ENCODE measurements at regions not wholly inside any gene's neighbourhood (a gene's known extent, or its start where the extent isn't known, plus 50 kb on each side); places are given as distances from the start of the nearest gene placed in this dataset.
"Not testable (repeated sequence)": the region's sequence is repeated elsewhere in the genome, so short reads cannot be mapped to it uniquely, and the experiment has no call there.

GRCh38 chr3:64815195-64815631, 127.4 kb upstream of the ADAMTS9 start:
- FAIRE-seq (no peak), DNase-seq (ENCODE audit: low spot score) (no peak)

- no peak for DNase-seq (ENCODE audit: low spot score)
- FAIRE-seq: no peak
These were observed 126.6 kb upstream of the ADAMTS9 start for GRCh38 chr3:64814351-64814750.

GRCh38 chr3:64813326-64813725, 125.5 kb upstream of the ADAMTS9 start:
- FAIRE-seq: no peak
- DNase-seq (ENCODE audit: low spot score): no peak

DNA sequence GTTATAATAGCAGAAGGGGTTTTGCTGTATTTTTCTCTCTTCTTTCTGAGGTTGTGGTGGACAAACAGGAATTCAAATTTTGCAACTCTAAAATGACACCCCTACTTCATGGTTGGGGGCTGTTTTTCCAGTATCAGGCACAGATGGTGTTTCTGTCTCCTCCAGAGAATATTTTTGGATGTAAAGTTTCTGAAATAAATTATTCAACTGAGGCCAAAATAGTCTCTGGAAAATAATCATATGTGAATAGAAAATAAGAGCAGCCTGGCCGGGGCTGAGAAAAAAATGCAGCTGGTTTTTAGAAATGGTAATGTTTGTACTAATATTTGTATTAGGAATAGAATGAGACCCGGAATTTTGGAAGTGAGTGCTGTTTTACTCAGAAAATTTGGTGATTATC, 121.3 kb upstream of the ADAMTS9 start:
- FAIRE-seq (no peak), DNase-seq (ENCODE audit: low spot score) (no peak)

GRCh38 chr3:64808061-64808460, 120.3 kb upstream of the ADAMTS9 start:
- DNase-seq (ENCODE audit: low spot score) (no peak), FAIRE-seq (no peak)

DNA sequence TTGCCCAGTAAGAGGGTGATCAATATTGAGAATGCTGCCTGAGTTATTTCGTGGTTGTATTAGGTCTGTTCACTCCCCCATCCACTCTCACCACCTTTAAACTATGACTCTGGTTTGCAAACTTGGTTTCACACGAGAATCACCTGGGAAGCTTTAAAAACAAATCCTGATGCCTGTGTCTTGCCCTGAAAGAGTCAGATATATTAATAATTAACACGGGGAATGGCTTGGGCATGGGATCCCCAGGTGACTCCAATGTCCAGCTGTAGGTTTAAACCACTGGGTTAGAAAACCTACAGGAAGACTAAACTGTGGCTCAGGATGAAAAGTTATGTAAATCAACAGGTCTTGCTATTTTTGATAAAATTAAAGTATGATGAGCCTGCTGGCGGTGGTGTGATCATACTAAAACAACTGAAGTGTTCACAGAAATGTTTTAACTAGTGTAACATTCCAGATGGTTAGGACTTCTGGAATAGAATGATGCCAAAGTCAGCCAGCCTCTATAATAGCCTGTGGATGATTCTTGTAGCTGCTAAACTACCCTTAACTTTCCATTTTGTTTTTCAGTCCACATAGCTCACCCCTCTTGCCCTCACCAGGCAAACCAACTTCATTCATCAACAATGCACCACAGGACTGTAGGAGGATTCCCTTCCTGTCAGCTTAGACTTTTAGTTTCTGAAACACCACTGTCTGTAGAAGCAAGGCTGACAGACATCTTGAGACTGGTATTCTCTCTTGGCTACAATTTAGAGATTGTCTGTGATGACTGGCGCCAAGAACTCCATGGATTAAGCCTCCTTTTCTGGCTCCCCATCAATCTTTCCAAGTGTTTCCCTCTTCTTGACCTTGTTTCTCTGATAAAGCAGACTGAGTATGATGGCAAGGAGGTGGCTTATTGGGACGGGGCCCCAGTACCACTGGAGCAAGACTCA, 119.1 kb upstream of the ADAMTS9 start:
- DNase-seq (ENCODE audit: low spot score) (no peak), FAIRE-seq (no peak)

DNA sequence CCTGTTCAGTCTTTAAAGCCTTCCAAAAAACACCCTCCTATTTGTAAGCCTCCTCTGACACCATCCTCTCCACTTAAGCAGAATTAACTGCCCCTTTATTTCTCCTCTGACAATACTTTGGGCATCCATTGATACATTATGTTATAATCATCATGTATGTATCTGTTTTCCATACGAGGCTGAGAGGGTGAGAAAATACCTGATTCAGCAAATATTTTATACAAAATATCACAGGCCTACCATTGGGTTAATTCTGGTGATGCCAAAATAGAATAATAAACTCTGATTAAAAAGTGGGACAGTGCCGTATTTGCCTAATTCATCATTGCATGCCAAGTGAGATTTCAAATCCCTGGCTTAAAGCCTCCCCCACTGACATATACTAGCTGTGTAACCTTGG, 118.2 kb upstream of the ADAMTS9 start:
- DNase-seq (ENCODE audit: low spot score) (no peak), FAIRE-seq (no peak)

DNA sequence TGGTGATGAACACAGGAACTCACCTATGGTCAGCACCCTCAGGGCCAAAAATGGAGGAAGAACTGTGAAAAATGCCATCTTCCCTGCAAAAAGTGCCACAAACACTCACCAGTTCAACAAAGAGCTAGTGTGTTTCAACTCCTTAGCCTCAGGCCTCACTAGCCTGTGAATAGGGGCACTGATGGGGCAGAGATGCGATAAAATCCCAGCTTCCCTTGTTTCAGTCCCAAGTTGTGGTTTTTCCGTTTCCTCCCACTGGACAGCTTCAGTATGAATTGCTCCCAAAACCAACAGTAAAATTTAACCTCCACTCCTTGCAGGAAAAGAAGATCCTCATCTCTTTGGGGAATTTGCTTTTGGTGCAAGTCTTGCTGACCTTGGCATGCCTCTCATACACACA, 117.4 kb upstream of the ADAMTS9 start:
- FAIRE-seq (no peak), DNase-seq (ENCODE audit: low spot score) (no peak)

- no peak for DNase-seq (ENCODE audit: low spot score)
- FAIRE-seq: no peak
These were observed 115.7 kb upstream of the ADAMTS9 start for GRCh38 chr3:64803469-64803868.

DNA sequence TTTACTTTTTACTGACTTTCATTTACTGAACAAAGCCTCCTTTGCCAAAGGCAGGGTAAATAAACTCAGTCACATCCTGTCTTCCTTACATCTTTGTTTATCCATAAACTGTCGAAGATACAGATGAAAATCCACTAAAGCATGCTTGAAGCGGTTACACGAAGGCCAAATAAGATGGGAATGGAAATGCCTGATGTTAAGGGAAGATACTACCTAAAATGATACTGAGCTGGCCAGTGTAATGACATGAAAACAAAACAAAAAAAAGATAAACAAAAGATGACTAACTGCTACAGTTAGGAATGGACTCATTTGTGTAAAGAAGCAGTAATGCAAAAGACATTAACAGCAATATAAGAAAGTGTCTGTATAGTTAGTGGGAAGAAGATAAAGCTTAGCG, 114.7 kb upstream of the ADAMTS9 start:
- no peak for DNase-seq (ENCODE audit: low spot score)
- no peak for FAIRE-seq

DNA sequence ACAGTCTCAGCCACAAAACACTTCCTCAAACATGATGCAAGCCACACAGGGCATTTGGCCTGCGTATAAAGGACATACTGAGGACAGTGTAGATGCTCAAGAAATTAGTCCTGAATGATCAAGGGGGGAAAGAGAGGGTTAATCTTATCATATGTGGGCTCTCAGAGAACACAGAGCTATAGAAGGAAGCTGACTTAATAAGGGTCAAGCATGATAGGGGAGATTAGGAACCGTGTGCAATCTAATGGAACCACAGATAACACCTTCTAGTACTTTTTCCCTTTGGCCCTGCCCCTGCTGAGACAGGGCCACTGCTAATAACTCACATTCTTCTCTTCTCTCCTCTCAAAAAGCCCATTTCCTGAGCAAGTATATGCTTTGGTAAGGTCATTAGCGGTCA, 114.1 kb upstream of the ADAMTS9 start:
- DNase-seq (ENCODE audit: low spot score) (no peak), FAIRE-seq (no peak)

DNA sequence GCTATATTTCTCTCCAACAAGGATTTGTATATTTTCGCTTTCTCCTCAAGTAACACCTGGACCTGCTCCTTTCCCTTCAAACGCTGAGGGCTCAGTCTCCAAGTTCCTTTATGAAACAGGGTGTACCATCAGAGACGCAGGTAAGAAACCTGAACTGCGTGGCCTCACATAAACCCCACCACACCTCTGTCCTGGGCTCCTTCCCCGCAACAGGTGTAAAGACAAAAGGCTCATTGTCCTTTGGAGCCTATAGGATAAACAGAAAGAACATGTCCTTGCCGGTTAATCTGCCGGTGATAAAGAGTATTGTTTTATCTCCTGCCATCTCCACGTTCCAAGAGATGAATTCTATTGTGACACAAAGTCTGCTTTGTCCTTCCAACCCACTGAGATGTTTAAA, 111.8 kb upstream of the ADAMTS9 start:
- no peak for FAIRE-seq

GRCh38 chr3:64798316-64798715, 110.5 kb upstream of the ADAMTS9 start:
- no peak for FAIRE-seq
- DNase-seq (ENCODE audit: low spot score): no peak

More for the DNA sequence above, 111.8 kb upstream of the ADAMTS9 start:
- DNase-seq (ENCODE audit: low spot score): no peak

- FAIRE-seq: no peak
These were observed 109.0 kb upstream of the ADAMTS9 start for GRCh38 chr3:64796607-64797399.

DNA sequence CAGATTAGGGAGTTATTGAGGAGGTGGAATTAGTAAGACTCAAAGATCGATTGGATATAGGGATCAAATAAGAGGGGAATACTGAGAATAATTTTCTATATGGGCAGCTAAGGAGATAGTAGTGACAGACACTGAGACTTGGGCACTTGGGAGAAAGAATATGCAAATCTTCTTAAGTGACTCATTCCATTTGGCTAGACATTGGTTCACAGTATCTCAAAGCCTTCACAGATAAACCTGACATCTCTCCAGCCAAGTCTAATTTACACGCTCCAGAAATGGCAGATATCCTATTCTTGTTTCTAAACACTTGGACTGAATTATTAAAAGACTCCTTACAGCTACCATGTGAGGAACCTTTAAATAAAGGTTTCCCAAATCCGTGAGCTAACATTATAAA, 104.6 kb upstream of the ADAMTS9 start:
- FAIRE-seq (no peak), DNase-seq (ENCODE audit: low spot score) (no peak)

More at GRCh38 chr3:64796607-64797399, 109.0 kb upstream of the ADAMTS9 start:
- DNase-seq (ENCODE audit: low spot score): no peak

GRCh38 chr3:64789111-64789510, 101.3 kb upstream of the ADAMTS9 start:
- no peak for DNase-seq (ENCODE audit: low spot score)
- FAIRE-seq: no peak

DNA sequence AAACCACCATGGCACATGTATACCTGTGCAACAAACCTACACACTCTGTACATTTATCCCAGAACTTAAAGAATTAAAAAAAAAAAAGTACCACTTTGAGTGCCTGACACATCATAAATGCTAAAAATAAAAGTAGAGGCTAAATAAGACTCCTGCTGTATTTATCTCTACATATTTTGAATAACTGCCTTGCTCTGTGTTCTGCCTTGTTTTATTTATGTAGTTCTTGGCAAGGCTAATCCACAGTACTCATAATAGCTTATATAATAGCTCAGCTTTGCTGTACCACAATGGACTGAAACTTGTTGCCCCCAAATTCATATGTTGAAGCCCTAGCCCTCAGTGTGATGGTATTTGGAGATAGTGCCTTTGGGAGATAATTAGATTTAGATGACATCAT, 95.4 kb upstream of the ADAMTS9 start:
- DNase-seq (ENCODE audit: low spot score): no peak
- no peak for FAIRE-seq

GRCh38 chr3:64780923-64781322, 93.1 kb upstream of the ADAMTS9 start:
- FAIRE-seq; DNase-seq (ENCODE audit: low spot score): not testable (repeated sequence)

DNA sequence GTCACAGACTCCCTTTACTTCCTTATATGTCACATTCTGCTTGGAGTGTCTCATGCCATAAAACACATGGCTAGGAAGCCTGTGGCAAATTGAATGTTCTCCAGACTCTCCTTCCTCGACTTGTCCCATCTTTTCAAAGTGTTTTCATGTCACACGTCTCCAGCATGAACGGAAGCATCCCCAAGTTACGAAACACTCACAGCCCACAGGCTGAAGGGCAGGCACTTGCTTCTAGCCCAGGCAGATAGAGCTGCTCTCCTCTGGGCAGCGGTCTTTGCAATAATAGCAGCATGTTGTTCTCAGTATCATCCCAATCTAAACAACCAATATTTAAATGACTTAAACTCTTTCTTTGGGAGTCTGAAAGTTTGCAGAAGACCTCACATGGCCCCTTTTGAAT, 85.3 kb upstream of the ADAMTS9 start:
- FAIRE-seq (no peak), DNase-seq (ENCODE audit: low spot score) (no peak)

DNA sequence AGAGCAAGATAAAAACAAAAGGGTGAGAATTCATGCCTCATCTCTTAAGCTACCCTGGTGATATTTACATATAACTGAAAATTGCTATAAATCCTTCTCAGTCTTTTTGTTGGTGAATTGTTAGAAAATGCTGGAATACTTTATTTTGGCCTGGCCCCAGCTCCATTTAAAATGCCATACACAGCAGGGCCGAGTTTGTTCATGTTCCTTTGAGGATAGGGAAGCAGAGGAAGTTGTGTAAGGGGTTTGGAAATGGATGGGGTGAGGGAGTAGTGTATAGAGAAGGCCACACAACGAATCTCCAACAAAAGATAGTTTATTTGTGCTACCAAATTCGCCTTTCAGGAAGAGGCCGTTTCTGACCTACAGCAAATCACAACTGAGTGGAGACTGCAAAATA, 78.6 kb upstream of the ADAMTS9 start:
- FAIRE-seq (no peak), DNase-seq (ENCODE audit: low spot score) (no peak)

DNA sequence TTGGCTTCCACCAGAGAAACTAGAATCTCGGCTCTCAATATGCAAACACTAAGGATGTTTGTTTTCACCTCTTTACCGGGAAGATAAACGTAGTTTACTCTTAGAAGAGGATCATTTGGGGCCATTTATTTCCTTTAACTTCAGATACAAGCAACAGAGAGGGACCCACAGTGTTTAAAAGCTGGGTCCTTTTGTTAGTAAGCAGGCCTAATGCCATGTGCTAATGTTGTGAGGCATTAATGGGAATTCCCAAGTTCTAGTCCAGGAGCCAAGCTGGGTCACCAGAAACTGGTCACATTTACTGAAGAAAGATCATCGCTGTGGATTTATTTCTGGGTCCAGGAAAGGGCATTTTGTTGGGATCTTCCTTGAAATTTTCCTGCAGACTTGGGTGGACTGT, 78.1 kb upstream of the ADAMTS9 start:
- no peak for DNase-seq (ENCODE audit: low spot score)
- no peak for FAIRE-seq

DNA sequence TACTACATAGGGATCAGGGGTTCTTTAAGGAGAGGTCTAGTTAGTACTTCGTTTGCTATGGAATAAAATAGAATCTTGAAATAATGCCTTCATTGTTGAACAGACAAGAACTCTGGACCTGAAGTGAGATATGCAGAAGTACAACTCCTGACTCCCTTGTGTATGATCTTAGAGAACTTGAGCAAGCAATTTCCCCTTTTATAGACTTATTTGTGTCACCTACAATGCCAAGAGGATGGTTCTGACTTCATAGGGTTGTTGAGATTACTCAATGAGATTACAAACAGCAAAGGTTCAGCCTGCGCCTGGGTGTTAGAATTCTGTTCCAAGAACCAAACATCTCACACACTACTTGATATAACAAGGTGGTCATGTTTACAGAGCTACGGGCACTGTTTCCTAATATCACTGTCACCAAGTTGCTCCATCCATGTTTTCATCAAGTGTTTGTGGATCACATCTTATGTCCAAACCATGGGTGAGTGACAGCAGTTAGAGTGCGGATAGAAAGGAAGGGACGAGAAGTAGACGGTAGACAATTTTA, 76.7 kb upstream of the ADAMTS9 start:
- FAIRE-seq: no peak
- DNase-seq (ENCODE audit: low spot score): no peak

Data from urothelium cell line (cell line).